ENCODE measurements at regions not wholly inside any gene's neighbourhood (a gene's known extent, or its start where the extent isn't known, plus 50 kb on each side); places are given as distances from the start of the nearest gene placed in this dataset.
"Not testable (repeated sequence)": the region's sequence is repeated elsewhere in the genome, so short reads cannot be mapped to it uniquely, and the experiment has no call there.

DNA sequence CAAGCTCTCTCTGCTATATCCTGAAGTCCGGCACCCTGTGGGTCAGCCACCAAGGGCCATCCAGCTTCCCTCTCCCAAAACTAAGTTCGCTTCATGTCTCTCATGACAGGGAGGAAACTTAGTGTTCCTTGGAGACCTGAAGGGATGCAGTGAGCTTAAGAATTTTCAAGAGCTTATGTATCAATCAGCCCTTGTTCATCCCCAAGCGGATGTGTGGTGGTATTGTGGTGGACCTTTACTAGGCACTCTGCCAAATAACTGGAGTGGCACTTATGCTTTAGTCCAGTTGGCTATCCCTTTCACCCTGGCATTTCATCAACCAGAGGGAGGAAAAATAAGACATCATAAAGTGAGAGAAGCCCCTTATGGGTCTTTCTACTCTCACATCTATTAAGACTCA, 114.6 kb upstream of the PPM1J start:
- peaks cover 14% of the 10 kb centered on the region for H3K4me1 ChIP-seq
- H3K36me3 Mint-ChIP-seq; H3K36me3 ChIP-seq; H3K4me2 ChIP-seq; H2AFZ ChIP-seq (replicated peaks); H4K20me1 ChIP-seq (ENCODE audit: low read depth); H3K79me2 ChIP-seq (ENCODE audit: low read depth); H3K9me3 ChIP-seq (ENCODE audit: low read depth); DNase-seq (ENCODE audit: low spot score); H3F3A ChIP-seq (ENCODE audit: low read depth); H3K27me3 Mint-ChIP-seq (ENCODE audit: insufficient read depth, low read depth); H3K4me3 ChIP-seq; H3K27ac ChIP-seq; H3K27ac Mint-ChIP-seq; H3K9me3 Mint-ChIP-seq; H3K4me1 Mint-ChIP-seq; H3K9ac ChIP-seq; H3K4me3 Mint-ChIP-seq; H3K27me3 ChIP-seq: not testable (repeated sequence)

GRCh38 chr1:112828716-112829115, 113.6 kb upstream of the PPM1J start:
- Mint-ChIP-seq H3K27me3 (ENCODE audit: insufficient read depth, low read depth) (peaks cover 9% of the 10 kb centered on the region), H3K9me3 (peaks cover 9% of the 10 kb centered on the region), H3K4me3 (no peak overlapping the region), H3K4me1 (peaks cover 6% of the 10 kb centered on the region), H3K27ac (no peak overlapping the region), H3K36me3 (no peaks in the 10 kb centered on the region)
- no peaks in the 10 kb centered on the region for H3K27me3 ChIP-seq
- H3K4me1 ChIP-seq: peaks cover 14% of the 10 kb centered on the region
- no peaks in the 10 kb centered on the region for H3K79me2 ChIP-seq (ENCODE audit: low read depth)
- H3K9ac ChIP-seq: no peak overlapping the region
- H3K27ac ChIP-seq: no peak overlapping the region
- H3K36me3 ChIP-seq: no peaks in the 10 kb centered on the region
- no peaks in the 10 kb centered on the region for H4K20me1 ChIP-seq (ENCODE audit: low read depth)
- no peak overlapping the region for H3K4me2 ChIP-seq
- H3F3A ChIP-seq (ENCODE audit: low read depth): no peaks in the 10 kb centered on the region
- H3K9me3 ChIP-seq (ENCODE audit: low read depth): no peaks in the 10 kb centered on the region
- H2AFZ ChIP-seq (replicated peaks): no peak overlapping the region
- no peak for TF ChIP-seq EZH2 (IDR thresholded peaks at IDR 0.05)
- no peak for TF ChIP-seq EZH2phosphoT487 (IDR thresholded peaks at IDR 0.05)
- TF ChIP-seq, protein P1, sequence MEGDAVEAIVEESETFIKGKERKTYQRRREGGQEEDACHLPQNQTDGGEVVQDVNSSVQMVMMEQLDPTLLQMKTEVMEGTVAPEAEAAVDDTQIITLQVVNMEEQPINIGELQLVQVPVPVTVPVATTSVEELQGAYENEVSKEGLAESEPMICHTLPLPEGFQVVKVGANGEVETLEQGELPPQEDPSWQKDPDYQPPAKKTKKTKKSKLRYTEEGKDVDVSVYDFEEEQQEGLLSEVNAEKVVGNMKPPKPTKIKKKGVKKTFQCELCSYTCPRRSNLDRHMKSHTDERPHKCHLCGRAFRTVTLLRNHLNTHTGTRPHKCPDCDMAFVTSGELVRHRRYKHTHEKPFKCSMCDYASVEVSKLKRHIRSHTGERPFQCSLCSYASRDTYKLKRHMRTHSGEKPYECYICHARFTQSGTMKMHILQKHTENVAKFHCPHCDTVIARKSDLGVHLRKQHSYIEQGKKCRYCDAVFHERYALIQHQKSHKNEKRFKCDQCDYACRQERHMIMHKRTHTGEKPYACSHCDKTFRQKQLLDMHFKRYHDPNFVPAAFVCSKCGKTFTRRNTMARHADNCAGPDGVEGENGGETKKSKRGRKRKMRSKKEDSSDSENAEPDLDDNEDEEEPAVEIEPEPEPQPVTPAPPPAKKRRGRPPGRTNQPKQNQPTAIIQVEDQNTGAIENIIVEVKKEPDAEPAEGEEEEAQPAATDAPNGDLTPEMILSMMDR (IDR thresholded peaks at IDR 0.05): no peak
- DNase-seq (ENCODE audit: low spot score): no peak
- H3K4me3 ChIP-seq: no peak overlapping the region

DNA sequence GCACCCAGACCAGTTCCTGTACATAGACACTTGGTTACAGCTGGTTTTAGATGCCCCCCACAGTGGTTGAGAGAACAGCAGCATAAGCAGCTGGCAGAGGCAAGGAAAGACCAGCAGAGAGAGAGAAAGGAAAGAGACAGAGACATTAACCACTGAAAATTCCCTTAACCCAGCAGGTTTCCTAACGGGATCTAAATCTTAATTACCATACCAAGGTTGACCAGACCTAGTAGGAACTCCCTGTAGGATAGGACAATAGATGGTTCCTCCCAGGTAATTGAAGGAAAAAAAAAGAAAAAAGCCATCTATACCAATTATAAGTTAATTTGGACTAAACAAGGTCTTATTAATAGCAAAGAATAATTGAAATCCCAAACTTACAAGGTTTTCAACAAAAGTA, 112.3 kb upstream of the PPM1J start:
- H3K36me3 Mint-ChIP-seq; H3K4me3 ChIP-seq; H3K27ac Mint-ChIP-seq; DNase-seq (ENCODE audit: low spot score); H3K4me3 Mint-ChIP-seq; H3K9me3 Mint-ChIP-seq; H3K9me3 ChIP-seq (ENCODE audit: low read depth); H3K27me3 Mint-ChIP-seq (ENCODE audit: insufficient read depth, low read depth); H3K27ac ChIP-seq; H4K20me1 ChIP-seq (ENCODE audit: low read depth); H3K27me3 ChIP-seq; H3K4me2 ChIP-seq; H3K4me1 Mint-ChIP-seq; H3K9ac ChIP-seq; H3K79me2 ChIP-seq (ENCODE audit: low read depth); H3K36me3 ChIP-seq; H3F3A ChIP-seq (ENCODE audit: low read depth): not testable (repeated sequence)
- peaks cover 14% of the 10 kb centered on the region for H3K4me1 ChIP-seq
- H2AFZ ChIP-seq (replicated peaks): peak overlapping the region; percentile 1

- Mint-ChIP-seq H3K27me3 (ENCODE audit: insufficient read depth, low read depth) (peaks cover 8% of the 10 kb centered on the region), H3K36me3 (no peaks in the 10 kb centered on the region), H3K4me1 (peaks cover 6% of the 10 kb centered on the region), H3K27ac (no peak overlapping the region), H3K4me3 (no peak overlapping the region), H3K9me3 (peaks cover 9% of the 10 kb centered on the region)
- no peak overlapping the region for H3K9ac ChIP-seq
- no peak overlapping the region for H3K4me3 ChIP-seq
- no peaks in the 10 kb centered on the region for H3K9me3 ChIP-seq (ENCODE audit: low read depth)
- no peaks in the 10 kb centered on the region for H3K36me3 ChIP-seq
- H3K27ac ChIP-seq: no peak overlapping the region
- H4K20me1 ChIP-seq (ENCODE audit: low read depth): no peaks in the 10 kb centered on the region
- peak overlapping the region; percentile 1 for H2AFZ ChIP-seq (replicated peaks)
- no peak for DNase-seq (ENCODE audit: low spot score)
- H3K4me1 ChIP-seq: peaks cover 23% of the 10 kb centered on the region
- peaks cover 4% of the 10 kb centered on the region for H3F3A ChIP-seq (ENCODE audit: low read depth)
- no peak for TF ChIP-seq EZH2 (IDR thresholded peaks at IDR 0.05)
- TF ChIP-seq, protein P1 (IDR thresholded peaks at IDR 0.05): no peak
- no peak for TF ChIP-seq EZH2phosphoT487 (IDR thresholded peaks at IDR 0.05)
- H3K27me3 ChIP-seq: no peaks in the 10 kb centered on the region
- no peaks in the 10 kb centered on the region for H3K79me2 ChIP-seq (ENCODE audit: low read depth)
- no peak overlapping the region for H3K4me2 ChIP-seq
These were observed 111.2 kb upstream of the PPM1J start for GRCh38 chr1:112826217-112826944.

GRCh38 chr1:112825563-112826216, 110.6 kb upstream of the PPM1J start:
- not testable (repeated sequence) for H3K9ac ChIP-seq; H3K36me3 Mint-ChIP-seq; H3K27ac ChIP-seq; DNase-seq (ENCODE audit: low spot score); H2AFZ ChIP-seq (replicated peaks); H3K79me2 ChIP-seq (ENCODE audit: low read depth); H3K36me3 ChIP-seq; H3K4me1 Mint-ChIP-seq; H3K27me3 ChIP-seq; H3K9me3 Mint-ChIP-seq; H3K4me3 ChIP-seq; H3K9me3 ChIP-seq (ENCODE audit: low read depth); H3F3A ChIP-seq (ENCODE audit: low read depth); H3K4me2 ChIP-seq; H3K27me3 Mint-ChIP-seq (ENCODE audit: insufficient read depth, low read depth); H4K20me1 ChIP-seq (ENCODE audit: low read depth); H3K27ac Mint-ChIP-seq
- peaks cover 30% of the 10 kb centered on the region for H3K4me1 ChIP-seq
- H3K4me3 Mint-ChIP-seq: peak overlapping the region; percentile 8

GRCh38 chr1:112825075-112825474, 109.9 kb upstream of the PPM1J start:
- not testable (repeated sequence) for H3F3A ChIP-seq (ENCODE audit: low read depth); H3K36me3 Mint-ChIP-seq; H2AFZ ChIP-seq (replicated peaks); H3K27me3 ChIP-seq; DNase-seq (ENCODE audit: low spot score); H3K4me1 Mint-ChIP-seq; H3K4me2 ChIP-seq; H3K9me3 ChIP-seq (ENCODE audit: low read depth); H3K9me3 Mint-ChIP-seq; H4K20me1 ChIP-seq (ENCODE audit: low read depth); H3K9ac ChIP-seq; H3K4me3 Mint-ChIP-seq; H3K27ac ChIP-seq; H3K4me3 ChIP-seq; H3K79me2 ChIP-seq (ENCODE audit: low read depth); H3K27me3 Mint-ChIP-seq (ENCODE audit: insufficient read depth, low read depth); H3K36me3 ChIP-seq
- H3K27ac Mint-ChIP-seq: peak overlapping the region; percentile 3
- H3K4me1 ChIP-seq: peaks cover 35% of the 10 kb centered on the region
